HG03095 (cell line): ENCODE measurements at regions not wholly inside any gene's neighbourhood (a gene's known extent, or its start where the extent isn't known, plus 50 kb on each side); places are given as distances from the start of the nearest gene placed in this dataset.
"Not testable (repeated sequence)": the region's sequence is repeated elsewhere in the genome, so short reads cannot be mapped to it uniquely, and the experiment has no call there.

ENCODE experiments used
- ATAC-seq: cut with Tn5 transposase; IDR thresholded peaks from one replicate; pipeline ENCODE4 v1.9.1; 2021; ENCODE audit warnings: moderate library complexity; ENCODE audit not compliant: unreplicated experiment

GRCh38 chr3:80769683-80770082, 991.8 kb downstream of the GBE1 start:
- ATAC-seq = no peak

DNA sequence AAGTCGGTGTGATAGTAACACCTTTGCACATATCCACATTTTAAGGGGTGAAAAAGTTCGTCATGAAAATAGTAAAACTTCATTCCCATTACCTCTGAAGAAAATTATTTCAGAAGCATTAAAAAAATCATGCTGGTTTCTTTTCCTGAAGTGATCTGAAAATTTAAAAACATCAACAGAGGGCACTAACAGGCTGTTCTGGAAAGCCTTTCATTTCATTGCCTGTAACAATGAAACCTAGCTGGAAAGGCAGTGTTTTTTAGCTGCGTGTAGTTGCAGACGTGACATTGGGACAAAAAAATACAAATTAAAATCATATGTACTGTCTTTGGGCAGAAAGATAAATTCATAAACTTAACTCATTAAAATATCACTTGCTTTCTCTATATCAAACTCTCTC, 993.8 kb downstream of the GBE1 start:
- no peak for ATAC-seq

GRCh38 chr3:80754969-80755368, 987.2 kb upstream of the ROBO1 start:
- no peak for ATAC-seq

- no peak for ATAC-seq
These were observed 985.2 kb upstream of the ROBO1 start for GRCh38 chr3:80753021-80753420.

DNA sequence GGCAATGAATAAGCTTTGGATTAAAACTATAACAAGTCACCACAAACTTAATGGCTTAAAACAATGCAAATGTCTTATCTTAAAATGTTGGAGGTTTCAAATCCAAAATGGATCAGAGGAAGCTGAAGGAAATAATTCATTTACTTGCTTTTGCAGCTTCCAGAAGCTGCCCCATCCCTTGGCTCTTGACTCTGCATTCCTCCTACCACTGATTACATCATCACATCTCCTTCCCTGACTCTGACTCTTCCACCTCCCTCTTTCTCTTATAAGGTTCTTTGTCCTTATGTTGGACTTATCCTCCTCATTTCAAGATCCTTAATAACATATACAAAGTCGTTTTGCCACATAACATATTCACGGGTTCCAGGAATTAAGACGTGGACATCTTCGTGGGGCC, 982.8 kb upstream of the ROBO1 start:
- no peak for ATAC-seq

- no peak for ATAC-seq
These were observed 967.1 kb upstream of the ROBO1 start for GRCh38 chr3:80734920-80735319.

GRCh38 chr3:80734483-80734882, 966.7 kb upstream of the ROBO1 start:
- ATAC-seq = no peak

GRCh38 chr3:80733522-80734176, 965.9 kb upstream of the ROBO1 start:
- ATAC-seq = no peak

GRCh38 chr3:80727561-80727960, 959.8 kb upstream of the ROBO1 start:
- not testable (repeated sequence) for ATAC-seq

DNA sequence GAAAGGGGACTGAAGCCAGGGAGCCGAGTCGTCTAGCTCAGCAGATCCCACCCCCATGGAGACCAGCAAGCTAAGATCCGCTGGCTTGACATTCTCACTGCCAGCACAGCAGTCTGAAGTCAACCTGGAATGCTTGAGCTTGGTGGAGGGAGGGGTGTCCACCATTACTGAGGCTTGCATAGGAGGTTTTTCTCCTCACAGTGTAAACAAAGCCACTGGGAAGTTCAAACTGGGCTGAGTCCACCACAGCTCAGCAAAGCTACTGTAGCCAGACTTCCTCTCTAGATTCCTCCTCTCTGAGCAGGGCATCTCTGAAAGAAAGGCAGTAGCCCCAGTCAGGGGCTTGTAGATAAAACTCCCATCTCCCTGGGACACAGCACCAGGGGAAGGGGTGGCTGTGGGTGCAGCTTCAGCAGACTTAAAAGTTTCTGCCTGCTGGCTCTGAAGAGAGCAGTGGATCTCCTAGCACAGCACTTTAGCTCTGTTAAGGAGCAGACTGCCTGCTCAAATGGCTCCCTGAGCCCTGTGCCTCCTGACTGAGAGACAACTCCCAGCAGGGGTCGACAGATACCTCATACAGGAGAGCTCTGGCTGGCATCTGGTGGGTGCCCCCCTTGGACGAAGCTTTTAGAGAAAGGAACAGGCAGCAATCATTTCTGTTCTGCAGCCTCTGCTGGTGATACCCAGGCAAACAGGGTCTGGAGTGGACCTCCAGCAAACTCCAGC, 942.0 kb upstream of the ROBO1 start:
- ATAC-seq = not testable (repeated sequence)

DNA sequence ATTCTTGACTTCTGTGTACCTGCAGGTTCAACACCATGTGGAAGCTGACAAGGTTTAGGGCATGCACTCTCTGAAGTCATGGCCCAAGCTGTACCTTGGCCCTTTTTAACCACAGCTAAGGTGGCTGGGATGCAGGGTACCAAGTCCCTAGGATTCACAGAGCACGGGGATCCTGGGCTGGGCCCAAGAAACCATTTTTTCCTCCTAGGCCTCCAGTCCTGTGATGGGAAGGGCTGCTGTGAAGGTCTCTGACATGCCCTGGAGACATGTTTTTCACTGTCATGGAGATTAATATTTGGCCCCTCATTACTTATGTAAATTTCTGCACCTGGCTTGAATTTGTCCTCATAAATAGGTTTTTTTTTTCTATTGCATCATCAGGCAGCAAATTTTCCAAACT, 937.5 kb upstream of the ROBO1 start:
- ATAC-seq = no peak

DNA sequence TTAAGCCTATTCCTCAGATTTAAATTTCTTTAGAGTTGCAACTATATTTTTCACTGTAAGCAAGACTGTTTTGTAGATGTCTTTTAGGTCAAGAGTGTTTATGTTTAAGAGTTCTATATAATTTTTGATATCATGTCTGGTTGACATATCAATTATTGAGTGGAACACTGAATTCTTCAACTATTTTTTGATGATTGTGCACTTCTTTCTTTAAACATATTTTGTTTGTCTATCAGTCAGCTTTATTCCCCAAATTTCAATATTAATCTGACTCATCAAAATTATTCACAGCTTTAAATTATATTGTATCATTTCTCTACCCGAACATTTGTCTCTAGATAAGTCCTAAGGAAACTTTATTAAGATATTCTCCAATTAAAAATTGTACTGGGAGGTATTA, 933.6 kb upstream of the ROBO1 start:
- no peak for ATAC-seq

DNA sequence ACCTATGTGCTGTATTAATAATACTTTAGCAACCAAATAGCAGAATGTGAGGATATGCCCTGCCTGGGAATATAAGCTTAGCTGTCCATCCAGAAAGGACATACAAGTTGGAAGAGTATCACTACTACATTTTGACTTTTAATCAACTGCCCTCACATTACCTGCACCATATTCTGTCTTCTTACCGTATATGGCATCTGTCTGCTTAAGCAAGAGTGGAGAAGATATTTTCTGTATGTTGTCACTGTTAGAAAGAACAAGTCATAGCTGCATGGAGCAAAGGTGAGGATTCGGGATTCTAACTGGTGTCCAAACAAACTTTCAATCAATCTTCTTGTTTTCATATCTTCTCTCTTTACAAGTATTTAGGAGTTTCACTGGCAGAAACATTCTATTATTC, 929.5 kb upstream of the ROBO1 start:
- no peak for ATAC-seq

GRCh38 chr3:80696280-80696679, 928.5 kb upstream of the ROBO1 start:
- no peak for ATAC-seq

DNA sequence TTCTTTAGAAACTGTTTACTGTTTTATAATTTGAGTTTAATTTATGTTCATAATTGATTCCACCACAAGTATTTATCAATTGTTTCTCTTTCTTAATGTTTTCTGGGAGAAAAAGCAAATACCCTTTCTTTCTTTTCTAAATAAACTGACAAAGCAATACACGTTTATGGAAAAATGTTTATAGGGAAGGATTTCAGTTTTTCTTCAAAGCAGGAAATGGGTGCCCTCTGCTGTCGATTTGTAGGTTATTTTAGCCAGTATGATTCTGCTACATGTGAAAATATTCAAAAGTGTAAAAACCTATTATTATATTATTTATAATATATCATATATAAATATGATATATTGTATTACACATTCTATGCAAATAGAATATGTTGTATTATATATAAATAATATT, 921.0 kb upstream of the ROBO1 start:
- ATAC-seq = no peak

GRCh38 chr3:80682951-80683350, 915.2 kb upstream of the ROBO1 start:
- no peak for ATAC-seq

DNA sequence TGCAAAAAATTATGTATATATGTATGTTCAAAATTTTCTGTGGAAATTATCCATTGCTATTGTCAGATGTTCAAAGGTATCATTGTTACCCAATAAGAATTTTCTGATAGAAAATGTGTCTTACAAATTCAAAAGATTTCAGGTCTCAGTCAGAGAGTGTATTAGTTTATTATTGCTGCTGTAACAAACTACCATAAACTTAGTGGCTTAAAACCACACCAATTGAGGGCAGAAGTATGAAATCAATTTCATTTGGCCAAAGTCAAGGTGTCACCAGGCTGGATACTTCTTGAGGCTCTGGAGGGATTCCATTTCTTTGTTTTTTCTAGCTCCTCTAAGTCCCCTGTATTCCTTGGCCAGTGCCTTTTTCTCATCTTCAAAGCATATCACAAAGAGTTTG, 914.4 kb upstream of the ROBO1 start:
- ATAC-seq = no peak

- ATAC-seq = no peak
These were observed 910.0 kb upstream of the ROBO1 start for GRCh38 chr3:80677796-80678195.

- no peak for ATAC-seq
These were observed 909.1 kb upstream of the ROBO1 start for GRCh38 chr3:80676866-80677265.

- ATAC-seq = no peak
These were observed 908.5 kb upstream of the ROBO1 start for GRCh38 chr3:80676261-80676660.

DNA sequence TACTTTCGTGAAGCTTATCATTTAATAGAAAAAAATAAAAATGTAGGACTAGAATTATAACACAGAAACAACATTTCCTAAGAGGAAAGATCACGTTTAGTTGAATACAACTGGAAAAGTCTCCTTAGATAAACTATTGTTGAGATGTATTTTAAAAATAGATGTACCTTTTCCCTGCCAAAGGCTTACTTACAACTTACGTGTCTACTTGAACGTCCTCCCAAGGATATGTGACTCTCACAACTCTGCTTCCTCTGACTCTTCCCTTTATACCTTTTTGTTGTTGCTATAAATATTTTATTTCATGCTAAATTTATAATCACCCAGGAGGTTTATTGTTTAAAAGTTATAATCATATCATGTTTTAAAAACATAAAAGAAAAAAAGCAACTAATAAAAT, 908.0 kb upstream of the ROBO1 start:
- no peak for ATAC-seq

GRCh38 chr3:80668600-80669294, 900.9 kb upstream of the ROBO1 start:
- ATAC-seq = no peak
